Gastroesophageal sphincter (tissue), 3 donors: ENCODE measurements at regions not wholly inside any gene's neighbourhood (a gene's known extent, or its start where the extent isn't known, plus 50 kb on each side); places are given as distances from the start of the nearest gene placed in this dataset.

Experiments used
- CTCF ChIP-seq, 4 experiments: fragments of 200-600 bp in 2 of 4; fragments of 450-650 bp in 2 of 4; sonication (generic) in 1 of 4; IDR thresholded peaks; one replicate each; pipeline ENCODE4 v1.5.1; 2017 to 2019; ENCODE audit warnings: antibody characterized with exemption in 4 of 4, mild to moderate bottlenecking in 2 of 4, moderate library complexity in 2 of 4
- EP300 ChIP-seq: sonication (generic); formaldehyde crosslinking; IDR thresholded peaks from one replicate; pipeline ENCODE4 v1.6.1; 2017; ENCODE audit warnings: antibody characterized with exemption, mild to moderate bottlenecking
- POLR2A ChIP-seq, 2 donors: fragments of 450-650 bp; IDR thresholded peaks; one replicate each; pipeline ENCODE4 v1.6.1; 2017; ENCODE audit warnings: antibody characterized with exemption in 2 of 2, mild to moderate bottlenecking in 2 of 2, moderate library complexity in 1 of 2
- POLR2AphosphoS5 ChIP-seq: sonication (generic); formaldehyde crosslinking; IDR thresholded peaks from one replicate; pipeline ENCODE4 v1.6.1; 2017; ENCODE audit warnings: antibody characterized with exemption

GRCh38 chr6:44042989-44043478 lies 84.2 kb downstream of the MRPL14 start:
- TF ChIP-seq CTCF (IDR thresholded peaks at IDR 0.05) (no peak), POLR2A (IDR thresholded peaks at IDR 0.05) (no peak), POLR2AphosphoS5 (no peak), EP300 (no peak)
